ENCODE measurements at regions not wholly inside any gene's neighbourhood (a gene's known extent, or its start where the extent isn't known, plus 50 kb on each side); places are given as distances from the start of the nearest gene placed in this dataset.

- no peak for TF ChIP-seq CTCF (IDR thresholded peaks at IDR 0.05 in 8 of 11, conservative IDR thresholded peaks at IDR 0.05 in 3 of 11)
- TF ChIP-seq POLR2A (IDR thresholded peaks at IDR 0.05): no peak
Observed at GRCh38 chr1:188371295-188371806, 1542.6 kb downstream of the PLA2G4A start.
